GM12864 (cell line): ENCODE measurements at regions not wholly inside any gene's neighbourhood (a gene's known extent, or its start where the extent isn't known, plus 50 kb on each side); places are given as distances from the start of the nearest gene placed in this dataset.

ENCODE experiments used
- DNase-seq: peaks from one replicate; pipeline ENCODE4 v3.0.0-alpha.2; 2011; ENCODE audit warnings: low read depth
- H3K4me3 ChIP-seq: 2 replicates; pipeline ENCODE4 v1.5.1; 2011; ENCODE audit warnings: mild to moderate bottlenecking, low read depth, low read length, control low read depth
- TF ChIP-seq, protein P1 (sequence below): IDR thresholded peaks from 2 replicates; pipeline ENCODE4 v1.5.1; 2011; ENCODE audit warnings: low read depth, mild to moderate bottlenecking, moderate library complexity, low read length, control low read depth, inconsistent platforms; ENCODE audit errors: missing control alignments

- DNase-seq: no peak
- TF ChIP-seq, protein P1, sequence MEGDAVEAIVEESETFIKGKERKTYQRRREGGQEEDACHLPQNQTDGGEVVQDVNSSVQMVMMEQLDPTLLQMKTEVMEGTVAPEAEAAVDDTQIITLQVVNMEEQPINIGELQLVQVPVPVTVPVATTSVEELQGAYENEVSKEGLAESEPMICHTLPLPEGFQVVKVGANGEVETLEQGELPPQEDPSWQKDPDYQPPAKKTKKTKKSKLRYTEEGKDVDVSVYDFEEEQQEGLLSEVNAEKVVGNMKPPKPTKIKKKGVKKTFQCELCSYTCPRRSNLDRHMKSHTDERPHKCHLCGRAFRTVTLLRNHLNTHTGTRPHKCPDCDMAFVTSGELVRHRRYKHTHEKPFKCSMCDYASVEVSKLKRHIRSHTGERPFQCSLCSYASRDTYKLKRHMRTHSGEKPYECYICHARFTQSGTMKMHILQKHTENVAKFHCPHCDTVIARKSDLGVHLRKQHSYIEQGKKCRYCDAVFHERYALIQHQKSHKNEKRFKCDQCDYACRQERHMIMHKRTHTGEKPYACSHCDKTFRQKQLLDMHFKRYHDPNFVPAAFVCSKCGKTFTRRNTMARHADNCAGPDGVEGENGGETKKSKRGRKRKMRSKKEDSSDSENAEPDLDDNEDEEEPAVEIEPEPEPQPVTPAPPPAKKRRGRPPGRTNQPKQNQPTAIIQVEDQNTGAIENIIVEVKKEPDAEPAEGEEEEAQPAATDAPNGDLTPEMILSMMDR: no peak
- no peak overlapping the region for H3K4me3 ChIP-seq
Measured at GRCh38 chr10:78630944-78631838, 437.6 kb upstream of the ZMIZ1 start.

DNA sequence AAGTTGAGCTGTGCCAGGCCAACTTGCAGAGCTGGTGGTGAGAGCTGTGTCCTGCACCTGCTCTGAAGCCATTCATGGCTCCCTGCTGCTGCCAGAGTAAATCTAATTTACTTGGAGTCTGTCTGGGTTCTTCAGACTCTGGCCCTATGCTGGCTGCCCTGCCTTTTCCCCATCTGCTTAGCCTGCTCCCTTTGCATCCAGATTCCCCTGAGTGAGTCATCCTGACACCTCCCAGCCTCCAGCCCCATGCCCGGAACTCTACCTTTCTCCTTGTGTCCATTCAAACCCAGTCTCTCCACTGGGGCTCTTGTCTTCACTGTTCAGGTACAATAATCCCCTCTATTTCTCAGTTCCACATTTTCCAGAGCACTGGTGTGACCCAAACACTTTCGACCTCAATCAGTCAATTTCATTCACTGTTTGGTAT lies 434.4 kb upstream of the ZMIZ1 start:
- TF ChIP-seq, protein P1: no peak
- H3K4me3 ChIP-seq: no peak overlapping the region
- no peak for DNase-seq

DNA sequence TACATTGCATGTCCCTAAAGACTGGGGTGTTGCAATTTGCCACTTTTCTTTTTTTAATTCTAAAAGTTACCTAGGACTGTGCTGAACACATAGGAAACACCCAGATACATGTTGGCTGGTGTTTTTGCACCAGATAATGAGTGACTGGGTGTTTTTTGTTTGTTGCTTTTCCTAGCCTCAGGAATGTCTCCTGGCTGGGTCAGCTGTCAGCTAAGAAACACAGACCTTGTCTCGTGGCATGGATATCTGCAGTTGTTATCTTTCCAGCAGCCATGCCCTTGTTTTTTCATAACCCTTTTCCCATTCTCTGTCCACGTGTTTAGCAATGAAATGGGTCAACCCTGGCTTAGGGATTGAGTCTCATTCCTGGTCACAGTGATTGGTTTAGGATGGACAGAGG lies 433.9 kb upstream of the ZMIZ1 start:
- DNase-seq: no peak
- no peak overlapping the region for H3K4me3 ChIP-seq
- TF ChIP-seq, protein P1: no peak

DNA sequence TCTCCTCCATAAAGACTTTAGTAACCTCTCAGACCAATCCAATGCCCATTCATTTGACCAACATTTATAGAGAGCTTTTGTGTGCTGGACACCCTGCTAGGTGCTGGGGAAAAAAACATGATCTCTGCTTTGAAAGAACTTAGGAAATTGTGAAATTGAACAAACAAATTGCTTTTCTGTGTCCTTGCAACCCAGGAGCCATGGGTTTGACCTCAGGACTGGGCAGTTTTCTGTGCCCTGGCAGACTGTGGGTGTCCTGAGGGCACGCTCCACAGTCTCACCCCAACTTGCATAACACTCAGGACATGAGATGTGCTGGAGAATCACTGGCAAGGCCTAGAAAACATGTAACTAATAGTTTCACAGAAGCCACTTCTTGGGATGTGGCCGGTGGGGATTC lies 429.1 kb upstream of the ZMIZ1 start:
- TF ChIP-seq, protein P1: no peak
- no peak overlapping the region for H3K4me3 ChIP-seq
- no peak for DNase-seq

DNA sequence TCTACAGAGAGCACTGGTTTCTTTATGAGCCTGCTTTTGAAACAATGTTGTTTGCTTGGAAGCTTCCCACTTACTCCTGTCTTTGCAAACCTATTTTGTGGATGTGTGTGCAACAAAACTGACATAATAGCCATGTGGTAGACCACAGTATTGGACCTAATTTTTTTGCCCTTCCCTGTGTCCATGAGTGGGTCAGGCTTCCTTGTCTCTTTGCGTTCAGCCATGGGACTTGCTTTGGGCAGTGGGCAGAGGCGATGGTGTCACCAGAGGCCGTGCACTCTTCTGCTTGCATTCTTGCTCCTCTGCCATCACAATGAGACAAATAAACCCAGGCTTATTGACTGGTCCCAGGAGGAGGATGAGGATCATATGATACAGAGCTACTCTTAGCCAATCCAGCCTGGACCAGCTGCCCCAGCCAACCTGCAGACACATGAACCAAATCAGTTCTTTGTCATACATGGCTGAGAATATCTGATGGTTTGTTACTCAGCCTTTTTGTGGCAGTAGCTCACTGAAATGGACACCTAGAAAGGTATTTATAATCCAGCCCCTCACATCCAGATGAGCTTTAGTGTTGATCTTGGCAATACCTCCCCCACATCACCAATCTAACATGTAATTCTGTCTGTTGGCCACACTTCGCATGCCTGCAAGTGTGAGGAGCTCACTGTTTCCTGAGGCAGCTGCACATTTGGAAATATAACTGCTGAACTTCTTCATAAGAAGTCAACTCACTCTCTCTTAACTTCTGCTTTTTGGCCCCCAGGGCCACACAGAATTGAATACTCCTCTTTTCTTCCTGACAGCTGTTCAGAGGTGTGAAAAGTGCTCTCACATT lies 427.8 kb upstream of the ZMIZ1 start:
- H3K4me3 ChIP-seq: no peak overlapping the region
- no peak for DNase-seq
- TF ChIP-seq, protein P1: no peak

DNA sequence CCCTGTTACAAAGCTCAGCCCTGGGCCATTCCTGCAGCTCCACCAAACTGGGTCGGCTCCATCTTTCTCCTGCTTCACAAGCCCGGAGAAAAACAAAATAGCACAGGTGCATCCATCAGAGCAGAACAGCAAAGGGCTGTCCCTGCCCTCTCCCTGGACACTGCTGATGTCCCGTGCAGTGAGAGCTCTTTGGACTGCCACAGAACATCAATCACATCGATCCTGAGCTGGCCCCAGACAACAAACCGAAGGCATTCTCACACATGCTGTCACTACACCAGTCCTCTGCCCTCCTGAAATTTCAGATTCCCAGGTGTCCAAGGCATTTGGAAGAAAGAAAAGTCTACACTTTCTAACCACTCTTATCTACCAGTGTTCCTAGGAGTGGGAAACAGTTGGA lies 427.1 kb upstream of the ZMIZ1 start:
- DNase-seq: no peak
- TF ChIP-seq, protein P1: no peak

More for the DNA sequence above, 427.1 kb upstream of the ZMIZ1 start:
- no peak overlapping the region for H3K4me3 ChIP-seq
